C4-2B (cell line): ENCODE measurements at regions not wholly inside any gene's neighbourhood (a gene's known extent, or its start where the extent isn't known, plus 50 kb on each side); places are given as distances from the start of the nearest gene placed in this dataset.

Experiments
- ZFX ChIP-seq: fragments of 450-650 bp; IDR thresholded peaks from 2 replicates; pipeline ENCODE4 v1.6.1; 2017
- TF ChIP-seq, protein P1 (sequence below): fragments of 450-650 bp; conservative IDR thresholded peaks from 2 replicates; pipeline ENCODE4 v1.5.1; 2017; ENCODE audit warnings: mild to moderate bottlenecking

DNA sequence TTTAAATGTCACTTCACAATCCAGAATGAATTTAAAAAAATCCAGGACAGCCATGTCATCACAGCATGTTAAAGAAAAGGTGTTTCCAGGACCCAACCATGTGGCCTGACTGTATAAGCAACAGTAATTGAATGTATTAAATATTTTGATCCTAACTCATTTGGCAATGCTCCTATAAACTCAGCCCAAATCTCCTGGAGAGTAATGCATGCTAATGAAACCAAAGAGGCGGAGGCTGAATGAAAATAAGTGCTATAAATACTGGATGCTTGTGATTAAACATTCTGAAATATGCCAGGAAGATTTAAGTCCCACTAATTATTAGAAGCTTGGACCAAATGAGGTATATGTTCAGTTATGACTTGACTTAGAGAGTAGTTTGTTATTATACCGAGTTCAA is 486.8 kb downstream of the FRK start:
- TF ChIP-seq, protein P1, sequence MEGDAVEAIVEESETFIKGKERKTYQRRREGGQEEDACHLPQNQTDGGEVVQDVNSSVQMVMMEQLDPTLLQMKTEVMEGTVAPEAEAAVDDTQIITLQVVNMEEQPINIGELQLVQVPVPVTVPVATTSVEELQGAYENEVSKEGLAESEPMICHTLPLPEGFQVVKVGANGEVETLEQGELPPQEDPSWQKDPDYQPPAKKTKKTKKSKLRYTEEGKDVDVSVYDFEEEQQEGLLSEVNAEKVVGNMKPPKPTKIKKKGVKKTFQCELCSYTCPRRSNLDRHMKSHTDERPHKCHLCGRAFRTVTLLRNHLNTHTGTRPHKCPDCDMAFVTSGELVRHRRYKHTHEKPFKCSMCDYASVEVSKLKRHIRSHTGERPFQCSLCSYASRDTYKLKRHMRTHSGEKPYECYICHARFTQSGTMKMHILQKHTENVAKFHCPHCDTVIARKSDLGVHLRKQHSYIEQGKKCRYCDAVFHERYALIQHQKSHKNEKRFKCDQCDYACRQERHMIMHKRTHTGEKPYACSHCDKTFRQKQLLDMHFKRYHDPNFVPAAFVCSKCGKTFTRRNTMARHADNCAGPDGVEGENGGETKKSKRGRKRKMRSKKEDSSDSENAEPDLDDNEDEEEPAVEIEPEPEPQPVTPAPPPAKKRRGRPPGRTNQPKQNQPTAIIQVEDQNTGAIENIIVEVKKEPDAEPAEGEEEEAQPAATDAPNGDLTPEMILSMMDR: no peak
- TF ChIP-seq ZFX: no peak
